ENCODE measurements at regions not wholly inside any gene's neighbourhood (a gene's known extent, or its start where the extent isn't known, plus 50 kb on each side); places are given as distances from the start of the nearest gene placed in this dataset.
A peak's percentile ranks its signal among the peaks of the same experiment; 100 is the strongest.

DNA sequence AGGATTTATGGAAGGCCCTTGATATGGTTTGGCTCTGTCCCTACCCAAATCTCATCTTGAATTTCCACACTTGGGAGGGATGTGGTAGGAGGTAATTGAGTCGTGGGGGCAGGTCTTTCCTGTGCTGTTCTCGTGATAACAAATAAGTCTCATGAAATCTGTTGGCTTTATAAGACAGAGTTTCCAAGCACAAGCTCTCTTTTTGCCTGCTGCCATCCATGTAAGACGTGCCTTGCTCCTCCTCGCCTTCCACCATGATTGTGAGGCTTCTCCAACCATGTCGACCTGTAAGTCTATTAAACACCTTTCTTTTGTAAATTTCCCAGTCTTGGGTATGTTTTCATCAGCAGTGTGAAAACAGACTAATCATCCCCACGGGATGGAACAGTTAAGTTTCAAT is 557.2 kb upstream of the ISX start:
- DNase-seq = no peak
- Histone ChIP-seq H3K36me3 (ENCODE audit: control insufficient read depth in 2 of 3, insufficient read depth in 3 of 3, low read length in 3 of 3) (no peaks in the 10 kb centered on the region), H3K27ac (ENCODE audit: low read depth in 2 of 2, low read length in 2 of 2) (no peak overlapping the region), H3K9ac (ENCODE audit: low read length in 3 of 3) (no peak overlapping the region), H3K9me3 (ENCODE audit: control insufficient read depth in 2 of 3, insufficient read depth in 1 of 3, low read length in 3 of 3) (no peaks in the 10 kb centered on the region), H3K4me3 (ENCODE audit: low read length in 3 of 3) (no peak overlapping the region), H3K27me3 (ENCODE audit: control insufficient read depth, insufficient read depth, low read length) (no peaks in the 10 kb centered on the region), H3K4me1 (ENCODE audit: control insufficient read depth in 2 of 3, insufficient read depth in 2 of 3, low read depth in 1 of 3, low read length in 3 of 3) (no peaks in the 10 kb centered on the region)
- intact Hi-C loops (cut with DNase I) = no loop called here
- no peak for FAIRE-seq
- TF ChIP-seq, protein P1, sequence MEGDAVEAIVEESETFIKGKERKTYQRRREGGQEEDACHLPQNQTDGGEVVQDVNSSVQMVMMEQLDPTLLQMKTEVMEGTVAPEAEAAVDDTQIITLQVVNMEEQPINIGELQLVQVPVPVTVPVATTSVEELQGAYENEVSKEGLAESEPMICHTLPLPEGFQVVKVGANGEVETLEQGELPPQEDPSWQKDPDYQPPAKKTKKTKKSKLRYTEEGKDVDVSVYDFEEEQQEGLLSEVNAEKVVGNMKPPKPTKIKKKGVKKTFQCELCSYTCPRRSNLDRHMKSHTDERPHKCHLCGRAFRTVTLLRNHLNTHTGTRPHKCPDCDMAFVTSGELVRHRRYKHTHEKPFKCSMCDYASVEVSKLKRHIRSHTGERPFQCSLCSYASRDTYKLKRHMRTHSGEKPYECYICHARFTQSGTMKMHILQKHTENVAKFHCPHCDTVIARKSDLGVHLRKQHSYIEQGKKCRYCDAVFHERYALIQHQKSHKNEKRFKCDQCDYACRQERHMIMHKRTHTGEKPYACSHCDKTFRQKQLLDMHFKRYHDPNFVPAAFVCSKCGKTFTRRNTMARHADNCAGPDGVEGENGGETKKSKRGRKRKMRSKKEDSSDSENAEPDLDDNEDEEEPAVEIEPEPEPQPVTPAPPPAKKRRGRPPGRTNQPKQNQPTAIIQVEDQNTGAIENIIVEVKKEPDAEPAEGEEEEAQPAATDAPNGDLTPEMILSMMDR (IDR thresholded peaks at IDR 0.05; ENCODE audit: borderline replicate concordance, extremely low read depth, insufficient read depth) = no peak

DNA sequence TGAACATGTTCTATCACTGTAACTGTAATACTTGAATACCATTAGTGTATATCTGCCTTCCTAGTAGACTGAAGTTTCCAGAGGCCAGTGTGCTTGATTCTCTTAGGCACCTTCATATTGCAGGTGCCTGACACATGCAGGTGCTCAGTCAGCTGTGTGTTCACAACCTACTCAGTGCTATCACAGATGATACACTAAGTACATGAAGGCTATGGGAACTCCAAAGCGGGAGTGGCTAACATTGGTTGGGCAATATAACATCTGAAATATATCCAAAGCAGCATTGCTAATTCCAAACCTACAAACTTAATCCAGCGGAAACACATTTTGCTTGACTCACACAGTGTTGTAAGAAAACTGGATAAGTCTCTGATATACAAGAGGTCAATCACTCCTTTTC is 539.3 kb upstream of the ISX start:
- DNase-seq = no peak
- no peak overlapping the region for H3K27ac ChIP-seq (ENCODE audit: low read depth in 2 of 2, low read length in 2 of 2)
- H3K4me1 ChIP-seq (ENCODE audit: control insufficient read depth in 2 of 3, insufficient read depth in 2 of 3, low read depth in 1 of 3, low read length in 3 of 3) = no peaks in the 10 kb centered on the region
- intact Hi-C loops (cut with DNase I) = no loop called here
- H3K9ac ChIP-seq (ENCODE audit: low read length in 3 of 3) = no peak overlapping the region
- TF ChIP-seq, protein P1 (IDR thresholded peaks at IDR 0.05; ENCODE audit: borderline replicate concordance, extremely low read depth, insufficient read depth) = no peak
- H3K4me3 ChIP-seq (ENCODE audit: low read length in 3 of 3) = no peak overlapping the region
- no peak for FAIRE-seq
- H3K27me3 ChIP-seq (ENCODE audit: control insufficient read depth, insufficient read depth, low read length) = no peaks in the 10 kb centered on the region
- no peaks in the 10 kb centered on the region for H3K9me3 ChIP-seq (ENCODE audit: control insufficient read depth in 2 of 3, insufficient read depth in 1 of 3, low read length in 3 of 3)
- no peaks in the 10 kb centered on the region for H3K36me3 ChIP-seq (ENCODE audit: control insufficient read depth in 2 of 3, insufficient read depth in 3 of 3, low read length in 3 of 3)

DNA sequence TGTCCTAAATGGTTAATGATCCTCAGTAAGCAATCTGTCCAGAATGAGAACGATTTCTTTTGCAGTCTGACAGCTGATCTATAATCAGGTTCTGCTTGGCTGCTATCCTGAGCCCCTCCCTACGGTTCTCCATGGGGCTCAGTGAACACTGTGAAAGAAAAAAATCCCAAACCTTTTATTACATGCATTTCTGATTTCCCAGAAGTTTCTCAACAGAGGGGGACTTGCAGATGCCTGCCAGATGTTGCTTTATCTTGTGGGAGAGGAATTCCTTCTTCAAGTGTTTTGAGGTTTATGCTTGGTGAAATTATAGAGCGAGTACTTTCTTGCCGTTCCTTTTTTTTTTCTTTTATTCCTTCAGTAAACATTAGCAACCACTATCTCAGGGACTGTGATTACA is 531.9 kb upstream of the ISX start:
- intact Hi-C loops (cut with DNase I) = no loop called here
- Histone ChIP-seq H3K4me3 (ENCODE audit: low read length in 3 of 3) (no peak overlapping the region), H3K4me1 (ENCODE audit: control insufficient read depth in 2 of 3, insufficient read depth in 2 of 3, low read depth in 1 of 3, low read length in 3 of 3) (no peaks in the 10 kb centered on the region), H3K27ac (ENCODE audit: low read depth in 2 of 2, low read length in 2 of 2) (no peak overlapping the region), H3K27me3 (ENCODE audit: control insufficient read depth, insufficient read depth, low read length) (no peaks in the 10 kb centered on the region), H3K36me3 (ENCODE audit: control insufficient read depth in 2 of 3, insufficient read depth in 3 of 3, low read length in 3 of 3) (no peaks in the 10 kb centered on the region), H3K9ac (ENCODE audit: low read length in 3 of 3) (no peak overlapping the region), H3K9me3 (ENCODE audit: control insufficient read depth in 2 of 3, insufficient read depth in 1 of 3, low read length in 3 of 3) (peaks cover 0 to 4% (median 0%) of the 10 kb centered on the region in 3 donors)
- TF ChIP-seq, protein P1 (IDR thresholded peaks at IDR 0.05; ENCODE audit: borderline replicate concordance, extremely low read depth, insufficient read depth) = no peak
- DNase-seq = peak in 1 of 5 donors; percentile 6
- FAIRE-seq = no peak

DNA sequence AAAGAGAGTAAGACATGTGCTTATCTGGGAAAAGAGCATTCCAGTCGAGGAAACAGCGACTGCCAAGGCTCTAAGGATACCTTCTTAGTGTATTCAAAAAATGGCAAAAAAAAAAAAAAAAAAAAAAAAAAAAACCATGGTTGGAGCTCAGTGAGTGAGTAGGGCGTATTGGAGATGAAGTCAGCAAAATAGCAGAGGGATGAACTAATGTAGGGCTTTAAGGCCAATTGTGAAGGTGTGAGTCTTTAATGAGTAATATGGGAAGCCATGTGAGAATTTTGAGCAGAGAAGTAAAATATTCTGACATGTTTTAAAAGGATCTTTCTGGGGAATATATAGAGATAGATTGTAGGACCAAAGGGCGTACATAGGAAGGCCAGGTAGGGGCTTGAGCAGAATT is 498.6 kb upstream of the ISX start:
- DNase-seq (no peak), FAIRE-seq (no peak)
- Histone ChIP-seq H3K27ac (ENCODE audit: low read depth in 2 of 2, low read length in 2 of 2) (no peak overlapping the region), H3K36me3 (ENCODE audit: control insufficient read depth in 2 of 3, insufficient read depth in 3 of 3, low read length in 3 of 3) (no peaks in the 10 kb centered on the region), H3K9ac (ENCODE audit: low read length in 3 of 3) (no peak overlapping the region), H3K9me3 (ENCODE audit: control insufficient read depth in 2 of 3, insufficient read depth in 1 of 3, low read length in 3 of 3) (no peaks in the 10 kb centered on the region), H3K27me3 (ENCODE audit: control insufficient read depth, insufficient read depth, low read length) (no peaks in the 10 kb centered on the region), H3K4me1 (ENCODE audit: control insufficient read depth in 2 of 3, insufficient read depth in 2 of 3, low read depth in 1 of 3, low read length in 3 of 3) (no peaks in the 10 kb centered on the region), H3K4me3 (ENCODE audit: low read length in 3 of 3) (no peak overlapping the region)
- TF ChIP-seq, protein P1 (IDR thresholded peaks at IDR 0.05; ENCODE audit: borderline replicate concordance, extremely low read depth, insufficient read depth) = no peak
- intact Hi-C loops (cut with DNase I) = no loop called here
